NB4 (cell line): ENCODE measurements at regions not wholly inside any gene's neighbourhood (a gene's known extent, or its start where the extent isn't known, plus 50 kb on each side); places are given as distances from the start of the nearest gene placed in this dataset.

Source experiments
- MYC ChIP-seq: IDR thresholded peaks from 2 replicates; pipeline ENCODE4 v1.6.1; 2011; ENCODE audit warnings: low read depth, low read length
- POLR2A ChIP-seq: IDR thresholded peaks from 2 replicates; pipeline ENCODE4 v1.6.1; 2011; ENCODE audit warnings: mild to moderate bottlenecking; ENCODE audit not compliant: insufficient read length; ENCODE audit errors: extremely low read depth
- TF ChIP-seq, protein P1 (sequence below): IDR thresholded peaks from one replicate; pipeline ENCODE4 v1.5.1; 2012; ENCODE audit warnings: low read depth, low read length
- TF ChIP-seq, protein P2 (sequence below): IDR thresholded peaks from 2 replicates; pipeline ENCODE4 v1.6.1; 2011; ENCODE audit warnings: low read depth, low read length

DNA sequence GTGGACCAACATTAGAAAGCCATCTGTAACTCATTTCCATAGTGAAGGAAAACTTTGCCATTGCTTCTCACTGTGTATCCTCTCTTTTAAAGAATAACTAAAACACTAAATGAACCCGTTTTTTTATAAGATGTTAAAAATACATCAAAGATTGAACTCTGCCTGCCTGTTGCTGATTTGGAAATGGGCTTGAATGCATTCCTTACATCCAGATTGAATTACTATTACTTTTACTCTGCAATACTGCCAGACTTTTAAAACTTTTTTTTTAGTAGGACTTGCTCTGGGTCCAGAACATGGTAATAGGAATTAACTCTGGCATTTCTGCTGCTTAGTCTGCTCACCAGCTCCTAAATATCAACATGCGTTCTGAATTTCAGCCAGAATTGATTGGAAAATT, 176.8 kb upstream of the PAPPA start:
- TF ChIP-seq, protein P1, sequence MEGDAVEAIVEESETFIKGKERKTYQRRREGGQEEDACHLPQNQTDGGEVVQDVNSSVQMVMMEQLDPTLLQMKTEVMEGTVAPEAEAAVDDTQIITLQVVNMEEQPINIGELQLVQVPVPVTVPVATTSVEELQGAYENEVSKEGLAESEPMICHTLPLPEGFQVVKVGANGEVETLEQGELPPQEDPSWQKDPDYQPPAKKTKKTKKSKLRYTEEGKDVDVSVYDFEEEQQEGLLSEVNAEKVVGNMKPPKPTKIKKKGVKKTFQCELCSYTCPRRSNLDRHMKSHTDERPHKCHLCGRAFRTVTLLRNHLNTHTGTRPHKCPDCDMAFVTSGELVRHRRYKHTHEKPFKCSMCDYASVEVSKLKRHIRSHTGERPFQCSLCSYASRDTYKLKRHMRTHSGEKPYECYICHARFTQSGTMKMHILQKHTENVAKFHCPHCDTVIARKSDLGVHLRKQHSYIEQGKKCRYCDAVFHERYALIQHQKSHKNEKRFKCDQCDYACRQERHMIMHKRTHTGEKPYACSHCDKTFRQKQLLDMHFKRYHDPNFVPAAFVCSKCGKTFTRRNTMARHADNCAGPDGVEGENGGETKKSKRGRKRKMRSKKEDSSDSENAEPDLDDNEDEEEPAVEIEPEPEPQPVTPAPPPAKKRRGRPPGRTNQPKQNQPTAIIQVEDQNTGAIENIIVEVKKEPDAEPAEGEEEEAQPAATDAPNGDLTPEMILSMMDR: no peak
- TF ChIP-seq, protein P2, sequence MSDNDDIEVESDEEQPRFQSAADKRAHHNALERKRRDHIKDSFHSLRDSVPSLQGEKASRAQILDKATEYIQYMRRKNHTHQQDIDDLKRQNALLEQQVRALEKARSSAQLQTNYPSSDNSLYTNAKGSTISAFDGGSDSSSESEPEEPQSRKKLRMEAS: no peak
- no peak for TF ChIP-seq POLR2A
- TF ChIP-seq MYC: no peak
